Superior temporal gyrus (tissue), 1 donor: ENCODE measurements at regions not wholly inside any gene's neighbourhood (a gene's known extent, or its start where the extent isn't known, plus 50 kb on each side); places are given as distances from the start of the nearest gene placed in this dataset.
"Not testable (repeated sequence)": the region's sequence is repeated elsewhere in the genome, so short reads cannot be mapped to it uniquely, and the experiment has no call there.

Source experiments
- DNase-seq: peaks from one replicate; pipeline ENCODE4 v3.0.0-alpha.2; 2016; ENCODE audit errors: extremely low spot score

GRCh38 chr12:126432780-126433179, 1367.5 kb downstream of the AACS start:
- no peak for DNase-seq

GRCh38 chr12:126434412-126434985, 1369.3 kb downstream of the AACS start:
- DNase-seq: no peak

- no peak for DNase-seq
These were observed 1370.8 kb downstream of the AACS start for GRCh38 chr12:126436041-126436440.

- DNase-seq: no peak
These were observed 1372.7 kb downstream of the AACS start for GRCh38 chr12:126437934-126438333.

- DNase-seq: no peak
These were observed 1378.7 kb downstream of the AACS start for GRCh38 chr12:126443977-126444376.

GRCh38 chr12:126447346-126447745, 1382.1 kb downstream of the AACS start:
- no peak for DNase-seq

GRCh38 chr12:126451809-126452208, 1386.6 kb downstream of the AACS start:
- no peak for DNase-seq

- DNase-seq: not testable (repeated sequence)
These were observed 1387.5 kb downstream of the AACS start for GRCh38 chr12:126452686-126453085.

GRCh38 chr12:126454581-126454980, 1389.3 kb downstream of the AACS start:
- DNase-seq: no peak

GRCh38 chr12:126457776-126458175, 1392.5 kb downstream of the AACS start:
- DNase-seq: no peak

- no peak for DNase-seq
These were observed 1398.9 kb downstream of the AACS start for GRCh38 chr12:126464153-126464552.

GRCh38 chr12:126469211-126469610, 1404.0 kb downstream of the AACS start:
- no peak for DNase-seq

GRCh38 chr12:126474703-126475102, 1409.5 kb downstream of the AACS start:
- DNase-seq: no peak

- DNase-seq: no peak
These were observed 1415.2 kb downstream of the AACS start for GRCh38 chr12:126480451-126480850.

- DNase-seq: peak; percentile 59
These were observed 1416.5 kb downstream of the AACS start for GRCh38 chr12:126481688-126482087.

- DNase-seq: no peak
These were observed 1417.1 kb downstream of the AACS start for GRCh38 chr12:126482238-126482889.

GRCh38 chr12:126483145-126484068, 1418.2 kb downstream of the AACS start:
- DNase-seq: no peak

GRCh38 chr12:126487431-126487980, 1422.3 kb downstream of the AACS start:
- no peak for DNase-seq

GRCh38 chr12:126488806-126489205, 1423.6 kb downstream of the AACS start:
- no peak for DNase-seq

- DNase-seq: no peak
These were observed 1426.9 kb downstream of the AACS start for GRCh38 chr12:126492181-126492580.

GRCh38 chr12:126493366-126494108, 1428.3 kb downstream of the AACS start:
- no peak for DNase-seq

- no peak for DNase-seq
These were observed 1431.0 kb downstream of the AACS start for GRCh38 chr12:126496201-126496600.
